ENCODE measurements at regions not wholly inside any gene's neighbourhood (a gene's known extent, or its start where the extent isn't known, plus 50 kb on each side); places are given as distances from the start of the nearest gene placed in this dataset.

GRCh38 chr6:23454080-23454976 lies 671.7 kb upstream of the NRSN1 start:
- no peak for TF ChIP-seq CTCF (conservative IDR thresholded peaks at IDR 0.05; ENCODE audit: low read depth, low read length)
- DNase-seq (ENCODE audit: low read depth) = peak; percentile 24
- no peak overlapping the region for H3K4me3 ChIP-seq (ENCODE audit: low read depth, low read length)

- no peak overlapping the region for H3K4me3 ChIP-seq (ENCODE audit: low read depth, low read length)
- no peak for TF ChIP-seq CTCF (conservative IDR thresholded peaks at IDR 0.05; ENCODE audit: low read depth, low read length)
- no peak for DNase-seq (ENCODE audit: low read depth)
These were observed 670.3 kb upstream of the NRSN1 start for GRCh38 chr6:23455754-23456153.

DNA sequence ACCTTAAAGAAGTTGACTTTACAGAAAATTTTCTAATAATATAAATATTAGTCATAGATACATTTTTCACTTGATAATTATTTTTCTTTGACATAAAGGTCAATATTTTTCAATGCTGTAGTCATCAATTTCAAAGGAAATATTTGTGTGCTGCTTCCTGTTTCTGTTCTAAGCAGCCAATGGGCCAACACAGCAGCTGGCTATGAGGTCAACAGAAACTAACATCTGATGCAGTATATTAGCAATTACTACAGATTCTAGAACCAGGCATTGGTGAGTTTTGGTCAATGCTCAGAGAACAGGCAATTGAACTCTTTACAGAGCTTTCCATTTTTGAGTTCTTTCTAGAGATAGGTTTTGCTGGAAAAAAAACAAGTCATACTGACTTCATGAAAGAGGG lies 669.6 kb upstream of the NRSN1 start:
- H3K4me3 ChIP-seq (ENCODE audit: low read depth, low read length) = no peak overlapping the region
- peak; percentile 59 for DNase-seq (ENCODE audit: low read depth)
- TF ChIP-seq CTCF (conservative IDR thresholded peaks at IDR 0.05; ENCODE audit: low read depth, low read length) = no peak

DNA sequence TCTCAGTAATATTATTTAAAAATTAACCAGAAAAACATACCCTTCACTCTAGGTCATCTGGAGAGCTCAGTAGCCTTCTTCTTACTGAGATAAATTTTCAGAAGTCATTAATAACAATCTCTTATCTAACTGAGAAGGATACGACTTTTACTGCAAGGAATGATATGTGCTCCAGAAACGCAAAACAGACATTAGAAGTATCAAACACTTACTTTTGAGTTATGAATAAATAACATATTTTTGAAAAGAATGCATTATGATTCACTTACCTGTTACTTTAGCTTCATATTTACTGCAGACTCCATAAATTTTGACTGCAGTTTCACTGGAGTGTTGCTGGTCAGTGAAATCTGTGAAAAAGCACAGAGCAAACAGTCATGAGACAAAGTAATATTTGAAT lies 668.7 kb upstream of the NRSN1 start:
- no peak for TF ChIP-seq CTCF (conservative IDR thresholded peaks at IDR 0.05; ENCODE audit: low read depth, low read length)
- DNase-seq (ENCODE audit: low read depth) = no peak
- no peak overlapping the region for H3K4me3 ChIP-seq (ENCODE audit: low read depth, low read length)

GRCh38 chr6:23465912-23466311 lies 660.1 kb upstream of the NRSN1 start:
- H3K4me3 ChIP-seq (ENCODE audit: low read depth, low read length) = no peak overlapping the region
- DNase-seq (ENCODE audit: low read depth) = no peak
- TF ChIP-seq CTCF (conservative IDR thresholded peaks at IDR 0.05; ENCODE audit: low read depth, low read length) = no peak

- H3K4me3 ChIP-seq (ENCODE audit: low read depth, low read length) = no peak overlapping the region
- TF ChIP-seq CTCF (conservative IDR thresholded peaks at IDR 0.05; ENCODE audit: low read depth, low read length) = no peak
These were observed 648.4 kb upstream of the NRSN1 start for GRCh38 chr6:23477586-23477985.

GRCh38 chr6:23478312-23478711 lies 647.7 kb upstream of the NRSN1 start:
- no peak for TF ChIP-seq CTCF (conservative IDR thresholded peaks at IDR 0.05; ENCODE audit: low read depth, low read length)
- no peak for DNase-seq (ENCODE audit: low read depth)
- H3K4me3 ChIP-seq (ENCODE audit: low read depth, low read length) = no peak overlapping the region

More at GRCh38 chr6:23477586-23477985, 648.4 kb upstream of the NRSN1 start:
- peak; percentile 31 for DNase-seq (ENCODE audit: low read depth)
